SK-N-SH treated with all-trans-retinoic acid at 6 μM for 48 hours (cell line): ENCODE measurements at regions not wholly inside any gene's neighbourhood (a gene's known extent, or its start where the extent isn't known, plus 50 kb on each side); places are given as distances from the start of the nearest gene placed in this dataset.

ENCODE experiments used
- ATAC-seq: fragments of 200-7000 bp; cut with Tn5 transposase; 3 replicates; pipeline ENCODE4 v1.9.1; 2020; ENCODE audit warnings: mild to moderate bottlenecking, moderate library complexity
- ARNTL ChIP-seq: fragments of 450-650 bp; formaldehyde crosslinking; IDR thresholded peaks from 2 replicates; pipeline ENCODE4 v1.5.0; 2020; ENCODE audit warnings: low read depth, mild to moderate bottlenecking, moderate library complexity, borderline replicate concordance
- BACH2 ChIP-seq: fragments of 250-450 bp; sonication (Bioruptor Pico); IDR thresholded peaks from 2 replicates; pipeline ENCODE4 v1.9.0; 2021; ENCODE audit warnings: mild to moderate bottlenecking, borderline replicate concordance
- ESRRG ChIP-seq: fragments of 250-450 bp; sonication (Bioruptor Pico); IDR thresholded peaks from 2 replicates; pipeline ENCODE4 v1.6.1; 2021; ENCODE audit warnings: mild to moderate bottlenecking
- GLIS3 ChIP-seq: fragments of 250-450 bp; sonication (Bioruptor Pico); IDR thresholded peaks from 2 replicates; pipeline ENCODE4 v1.5.0; 2020; ENCODE audit warnings: mild to moderate bottlenecking, moderate library complexity
- ISL1 ChIP-seq: fragments of 250-450 bp; sonication (Bioruptor Pico); IDR thresholded peaks from 2 replicates; pipeline ENCODE4 v2.1.2; 2022; ENCODE audit warnings: mild to moderate bottlenecking, moderate library complexity
- OSR1 ChIP-seq: fragments of 250-450 bp; sonication (Bioruptor Pico); IDR thresholded peaks from 2 replicates; pipeline ENCODE4 v1.8.0; 2022; ENCODE audit warnings: moderate library complexity, mild to moderate bottlenecking, inconsistent platforms
- PPARA ChIP-seq: fragments of 250-450 bp; sonication (Bioruptor Pico); IDR thresholded peaks from 2 replicates; pipeline ENCODE4 v1.5.0; 2020; ENCODE audit warnings: mild to moderate bottlenecking, borderline replicate concordance
- RARB ChIP-seq: fragments of 250-450 bp; sonication (Bioruptor Pico); IDR thresholded peaks from 2 replicates; pipeline ENCODE4 v1.8.0; 2021; ENCODE audit warnings: mild to moderate bottlenecking, moderate library complexity
- SNAI2 ChIP-seq: fragments of 250-450 bp; sonication (Bioruptor Pico); IDR thresholded peaks from 2 replicates; pipeline ENCODE4 v1.5.0; 2020; ENCODE audit warnings: mild to moderate bottlenecking, moderate library complexity
- TCF4 ChIP-seq: fragments of 250-450 bp; sonication (Bioruptor Pico); IDR thresholded peaks from 2 replicates; pipeline ENCODE4 v1.8.0; 2021; ENCODE audit warnings: mild to moderate bottlenecking, moderate library complexity, borderline replicate concordance
- TOX ChIP-seq: fragments of 250-450 bp; sonication (Bioruptor Pico); IDR thresholded peaks from 2 replicates; pipeline ENCODE4 v1.8.0; 2021; ENCODE audit warnings: mild to moderate bottlenecking, moderate library complexity, borderline replicate concordance
- ZC3H10 ChIP-seq: fragments of 250-450 bp; sonication (Bioruptor Pico); IDR thresholded peaks from 2 replicates; pipeline ENCODE4 v1.5.1; 2021; ENCODE audit warnings: mild to moderate bottlenecking, moderate library complexity
- ZFP3 ChIP-seq: fragments of 250-450 bp; sonication (Bioruptor Pico); IDR thresholded peaks from 2 replicates; pipeline ENCODE4 v1.5.0; 2020; ENCODE audit warnings: mild to moderate bottlenecking, moderate library complexity
- ZFP30 ChIP-seq: fragments of 450-650 bp; formaldehyde crosslinking; IDR thresholded peaks from 2 replicates; pipeline ENCODE4 v1.5.0; 2022; ENCODE audit warnings: mild to moderate bottlenecking, moderate library complexity
- ZNF565 ChIP-seq: fragments of 450-650 bp; formaldehyde crosslinking; conservative IDR thresholded peaks from 2 replicates; pipeline ENCODE4 v1.5.0; 2020; ENCODE audit warnings: low read depth, mild to moderate bottlenecking, moderate library complexity
- ZNF70 ChIP-seq: fragments of 450-650 bp; formaldehyde crosslinking; IDR thresholded peaks from 2 replicates; pipeline ENCODE4 v1.5.0; 2020; ENCODE audit warnings: mild to moderate bottlenecking, moderate library complexity
- ZNF8 ChIP-seq: fragments of 450-650 bp; formaldehyde crosslinking; IDR thresholded peaks from 2 replicates; pipeline ENCODE4 v1.5.0; 2020; ENCODE audit warnings: mild to moderate bottlenecking, moderate library complexity
- TF ChIP-seq, protein P1 (sequence below): fragments of 250-450 bp; sonication (Bioruptor Pico); IDR thresholded peaks from 2 replicates; pipeline ENCODE4 v1.5.1; 2021; ENCODE audit warnings: mild to moderate bottlenecking, moderate library complexity
- TF ChIP-seq, protein P2 (sequence below): fragments of 250-450 bp; sonication (Bioruptor Pico); IDR thresholded peaks from 2 replicates; pipeline ENCODE4 v1.8.0; 2020; ENCODE audit warnings: mild to moderate bottlenecking, moderate library complexity, borderline replicate concordance
- TF ChIP-seq, protein P3 (sequence below): fragments of 250-450 bp; sonication (Bioruptor Pico); IDR thresholded peaks from 2 replicates; pipeline ENCODE4 v1.5.1; 2020; ENCODE audit warnings: low read depth, mild to moderate bottlenecking, moderate library complexity
- TF ChIP-seq, protein P4 (sequence below): fragments of 250-450 bp; sonication (Bioruptor Pico); IDR thresholded peaks from 2 replicates; pipeline ENCODE4 v1.5.0; 2020; ENCODE audit warnings: mild to moderate bottlenecking, moderate library complexity

DNA sequence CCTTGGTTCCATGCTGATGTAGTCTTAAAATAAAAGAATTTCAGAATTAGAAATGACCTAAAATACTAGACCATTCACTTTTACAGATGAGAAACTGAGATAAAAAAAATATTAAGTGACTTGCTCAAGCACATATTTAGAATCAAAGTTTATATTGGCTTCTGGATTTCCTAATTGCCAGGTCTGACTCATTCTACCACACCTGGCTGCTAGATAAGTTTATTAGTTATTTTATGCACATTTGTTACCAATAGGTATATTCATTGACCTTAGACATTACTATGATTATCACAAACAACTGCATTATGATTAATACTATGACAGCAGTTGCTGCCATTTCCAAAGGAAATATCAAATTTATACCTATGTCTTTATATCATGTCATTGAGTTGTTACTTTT lies 497.5 kb downstream of the RWDD3 start:
- TF ChIP-seq ZFP30 (CRISPR knock-in tag) (no peak), SNAI2 (no peak), TCF4 (CRISPR knock-in tag) (no peak; the same call in 1 of the 2 replicates)
- TF ChIP-seq, protein P1, sequence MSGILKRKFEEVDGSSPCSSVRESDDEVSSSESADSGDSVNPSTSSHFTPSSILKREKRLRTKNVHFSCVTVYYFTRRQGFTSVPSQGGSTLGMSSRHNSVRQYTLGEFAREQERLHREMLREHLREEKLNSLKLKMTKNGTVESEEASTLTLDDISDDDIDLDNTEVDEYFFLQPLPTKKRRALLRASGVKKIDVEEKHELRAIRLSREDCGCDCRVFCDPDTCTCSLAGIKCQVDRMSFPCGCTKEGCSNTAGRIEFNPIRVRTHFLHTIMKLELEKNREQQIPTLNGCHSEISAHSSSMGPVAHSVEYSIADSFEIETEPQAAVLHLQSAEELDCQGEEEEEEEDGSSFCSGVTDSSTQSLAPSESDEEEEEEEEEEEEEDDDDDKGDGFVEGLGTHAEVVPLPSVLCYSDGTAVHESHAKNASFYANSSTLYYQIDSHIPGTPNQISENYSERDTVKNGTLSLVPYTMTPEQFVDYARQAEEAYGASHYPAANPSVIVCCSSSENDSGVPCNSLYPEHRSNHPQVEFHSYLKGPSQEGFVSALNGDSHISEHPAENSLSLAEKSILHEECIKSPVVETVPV (CRISPR knock-in tag), result no peak
- TF ChIP-seq, protein P2, sequence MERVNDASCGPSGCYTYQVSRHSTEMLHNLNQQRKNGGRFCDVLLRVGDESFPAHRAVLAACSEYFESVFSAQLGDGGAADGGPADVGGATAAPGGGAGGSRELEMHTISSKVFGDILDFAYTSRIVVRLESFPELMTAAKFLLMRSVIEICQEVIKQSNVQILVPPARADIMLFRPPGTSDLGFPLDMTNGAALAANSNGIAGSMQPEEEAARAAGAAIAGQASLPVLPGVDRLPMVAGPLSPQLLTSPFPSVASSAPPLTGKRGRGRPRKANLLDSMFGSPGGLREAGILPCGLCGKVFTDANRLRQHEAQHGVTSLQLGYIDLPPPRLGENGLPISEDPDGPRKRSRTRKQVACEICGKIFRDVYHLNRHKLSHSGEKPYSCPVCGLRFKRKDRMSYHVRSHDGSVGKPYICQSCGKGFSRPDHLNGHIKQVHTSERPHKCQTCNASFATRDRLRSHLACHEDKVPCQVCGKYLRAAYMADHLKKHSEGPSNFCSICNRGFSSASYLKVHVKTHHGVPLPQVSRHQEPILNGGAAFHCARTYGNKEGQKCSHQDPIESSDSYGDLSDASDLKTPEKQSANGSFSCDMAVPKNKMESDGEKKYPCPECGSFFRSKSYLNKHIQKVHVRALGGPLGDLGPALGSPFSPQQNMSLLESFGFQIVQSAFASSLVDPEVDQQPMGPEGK, result no peak
- TF ChIP-seq, all 23 proteins: peak for 0
- no peak for ATAC-seq

DNA sequence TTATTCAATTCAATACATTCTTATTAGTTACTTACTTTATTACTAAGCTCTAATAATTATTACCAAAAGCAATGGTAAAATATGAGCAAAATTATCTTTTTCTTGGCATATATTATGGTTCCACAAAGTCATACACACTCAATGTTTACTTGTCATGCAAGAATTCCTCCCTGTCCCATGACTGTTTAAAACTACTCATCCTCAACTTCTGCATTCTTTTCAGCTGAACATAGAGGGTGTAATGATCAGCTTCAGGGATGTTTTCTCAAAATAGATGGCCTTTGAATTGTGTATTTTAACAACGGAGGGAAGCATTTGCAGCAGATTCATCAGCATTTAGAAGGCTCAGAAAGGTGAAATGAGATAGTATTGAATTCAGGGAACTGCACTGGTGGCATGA lies 499.0 kb downstream of the RWDD3 start:
- no peak for TF ChIP-seq TCF4 (CRISPR knock-in tag)
- TF ChIP-seq ZNF8, result no peak
- no peak for TF ChIP-seq TOX (CRISPR knock-in tag)
- no peak for ATAC-seq

DNA sequence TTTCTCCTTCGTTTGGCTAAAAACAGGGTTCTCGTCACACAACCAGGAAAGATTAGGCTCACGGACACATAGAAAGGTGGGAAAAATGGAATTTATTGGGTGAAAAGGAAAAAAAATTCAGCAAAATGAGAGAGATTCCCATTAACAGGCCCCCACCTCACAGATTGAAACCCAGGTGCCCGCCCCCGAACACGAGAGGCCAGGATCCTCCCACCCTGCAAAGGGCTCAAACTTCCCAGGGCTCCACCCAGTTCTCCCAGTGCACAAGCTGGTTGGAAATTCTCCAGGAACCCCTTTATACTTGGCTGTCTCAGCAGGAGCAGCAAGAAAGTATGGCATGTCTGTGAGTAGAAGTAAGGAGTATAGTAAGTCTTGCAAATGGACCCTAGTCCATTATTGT lies 499.7 kb downstream of the RWDD3 start:
- TF ChIP-seq ARNTL (CRISPR knock-in tag), result no peak
- no peak for TF ChIP-seq ZNF70 (CRISPR knock-in tag)
- TF ChIP-seq RARB, result no peak
- TF ChIP-seq BACH2 (CRISPR knock-in tag), result no peak
- TF ChIP-seq, protein P2, result no peak
- no peak for TF ChIP-seq SNAI2
- TF ChIP-seq TOX (CRISPR knock-in tag), result no peak
- TF ChIP-seq ZNF8, result no peak
- TF ChIP-seq ZFP3, result no peak
- TF ChIP-seq, protein P1 (CRISPR knock-in tag), result no peak
- no peak for TF ChIP-seq ESRRG (CRISPR knock-in tag)
- TF ChIP-seq, protein P3, sequence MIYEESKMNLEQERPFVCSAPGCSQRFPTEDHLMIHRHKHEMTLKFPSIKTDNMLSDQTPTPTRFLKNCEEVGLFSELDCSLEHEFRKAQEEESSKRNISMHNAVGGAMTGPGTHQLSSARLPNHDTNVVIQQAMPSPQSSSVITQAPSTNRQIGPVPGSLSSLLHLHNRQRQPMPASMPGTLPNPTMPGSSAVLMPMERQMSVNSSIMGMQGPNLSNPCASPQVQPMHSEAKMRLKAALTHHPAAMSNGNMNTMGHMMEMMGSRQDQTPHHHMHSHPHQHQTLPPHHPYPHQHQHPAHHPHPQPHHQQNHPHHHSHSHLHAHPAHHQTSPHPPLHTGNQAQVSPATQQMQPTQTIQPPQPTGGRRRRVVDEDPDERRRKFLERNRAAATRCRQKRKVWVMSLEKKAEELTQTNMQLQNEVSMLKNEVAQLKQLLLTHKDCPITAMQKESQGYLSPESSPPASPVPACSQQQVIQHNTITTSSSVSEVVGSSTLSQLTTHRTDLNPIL (CRISPR knock-in tag), result no peak
- TF ChIP-seq GLIS3, result no peak
- no peak for TF ChIP-seq ISL1 (CRISPR knock-in tag)
- TF ChIP-seq ZNF565, result no peak
- no peak for TF ChIP-seq PPARA (CRISPR knock-in tag)
- TF ChIP-seq OSR1, result no peak
- no peak for TF ChIP-seq ZC3H10 (CRISPR knock-in tag)
- no peak for TF ChIP-seq ZFP30 (CRISPR knock-in tag)
- TF ChIP-seq, protein P4, sequence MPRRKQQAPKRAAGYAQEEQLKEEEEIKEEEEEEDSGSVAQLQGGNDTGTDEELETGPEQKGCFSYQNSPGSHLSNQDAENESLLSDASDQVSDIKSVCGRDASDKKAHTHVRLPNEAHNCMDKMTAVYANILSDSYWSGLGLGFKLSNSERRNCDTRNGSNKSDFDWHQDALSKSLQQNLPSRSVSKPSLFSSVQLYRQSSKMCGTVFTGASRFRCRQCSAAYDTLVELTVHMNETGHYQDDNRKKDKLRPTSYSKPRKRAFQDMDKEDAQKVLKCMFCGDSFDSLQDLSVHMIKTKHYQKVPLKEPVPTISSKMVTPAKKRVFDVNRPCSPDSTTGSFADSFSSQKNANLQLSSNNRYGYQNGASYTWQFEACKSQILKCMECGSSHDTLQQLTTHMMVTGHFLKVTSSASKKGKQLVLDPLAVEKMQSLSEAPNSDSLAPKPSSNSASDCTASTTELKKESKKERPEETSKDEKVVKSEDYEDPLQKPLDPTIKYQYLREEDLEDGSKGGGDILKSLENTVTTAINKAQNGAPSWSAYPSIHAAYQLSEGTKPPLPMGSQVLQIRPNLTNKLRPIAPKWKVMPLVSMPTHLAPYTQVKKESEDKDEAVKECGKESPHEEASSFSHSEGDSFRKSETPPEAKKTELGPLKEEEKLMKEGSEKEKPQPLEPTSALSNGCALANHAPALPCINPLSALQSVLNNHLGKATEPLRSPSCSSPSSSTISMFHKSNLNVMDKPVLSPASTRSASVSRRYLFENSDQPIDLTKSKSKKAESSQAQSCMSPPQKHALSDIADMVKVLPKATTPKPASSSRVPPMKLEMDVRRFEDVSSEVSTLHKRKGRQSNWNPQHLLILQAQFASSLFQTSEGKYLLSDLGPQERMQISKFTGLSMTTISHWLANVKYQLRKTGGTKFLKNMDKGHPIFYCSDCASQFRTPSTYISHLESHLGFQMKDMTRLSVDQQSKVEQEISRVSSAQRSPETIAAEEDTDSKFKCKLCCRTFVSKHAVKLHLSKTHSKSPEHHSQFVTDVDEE, result no peak
- TF ChIP-seq, all 23 proteins: peak for 0
- no peak for ATAC-seq
